Duodenal mucosa (tissue), 2 donors: ENCODE measurements at regions not wholly inside any gene's neighbourhood (a gene's known extent, or its start where the extent isn't known, plus 50 kb on each side); places are given as distances from the start of the nearest gene placed in this dataset.

Experiments used
- H3K27ac ChIP-seq: one replicate; pipeline ENCODE4 v1.7.0; 2013; ENCODE audit warnings: low read depth, low read length
- H3K27me3 ChIP-seq, 2 donors: one replicate each; pipeline ENCODE4 v1.7.0; 2013; ENCODE audit warnings: low read length in 2 of 2, control low read depth in 1 of 2; ENCODE audit not compliant: insufficient read depth in 2 of 2, control insufficient read depth in 1 of 2
- H3K36me3 ChIP-seq, 2 donors: one replicate each; pipeline ENCODE4 v1.7.0; 2013; ENCODE audit warnings: low read length in 2 of 2, control low read depth in 1 of 2; ENCODE audit not compliant: insufficient read depth in 2 of 2, control insufficient read depth in 1 of 2
- H3K4me1 ChIP-seq, 2 donors: one replicate each; pipeline ENCODE4 v1.7.0; 2013; ENCODE audit warnings: low read length in 2 of 2, control low read depth in 1 of 2; ENCODE audit not compliant: insufficient read depth in 2 of 2, control insufficient read depth in 1 of 2
- H3K4me3 ChIP-seq, 2 donors: one replicate each; pipeline ENCODE4 v1.7.0; 2013; ENCODE audit warnings: low read length in 2 of 2, low read depth in 1 of 2
- H3K9ac ChIP-seq, 2 donors: one replicate each; pipeline ENCODE4 v1.7.0; 2013; ENCODE audit warnings: low read length in 2 of 2, low read depth in 1 of 2
- H3K9me3 ChIP-seq, 2 donors: one replicate each; pipeline ENCODE4 v1.7.0; 2013; ENCODE audit warnings: low read length in 2 of 2, control low read depth in 1 of 2; ENCODE audit not compliant: control insufficient read depth in 1 of 2

GRCh38 chr1:193513032-193513431 lies 326.6 kb upstream of the B3GALT2 start:
- Histone ChIP-seq H3K27ac (no peak overlapping the region), H3K9ac (no peak overlapping the region), H3K9me3 (no peaks in the 10 kb centered on the region), H3K27me3 (no peaks in the 10 kb centered on the region), H3K36me3 (no peaks in the 10 kb centered on the region), H3K4me1 (no peaks in the 10 kb centered on the region), H3K4me3 (no peak overlapping the region)

GRCh38 chr1:193504920-193505319 lies 318.5 kb upstream of the B3GALT2 start:
- H3K9ac ChIP-seq: no peak overlapping the region
- H3K27me3 ChIP-seq: no peaks in the 10 kb centered on the region
- no peak overlapping the region for H3K27ac ChIP-seq
- H3K4me1 ChIP-seq: no peaks in the 10 kb centered on the region
- H3K9me3 ChIP-seq: no peaks in the 10 kb centered on the region
- no peak overlapping the region for H3K4me3 ChIP-seq
- no peaks in the 10 kb centered on the region for H3K36me3 ChIP-seq

GRCh38 chr1:193498088-193498655 lies 311.8 kb upstream of the B3GALT2 start:
- no peaks in the 10 kb centered on the region for H3K36me3 ChIP-seq
- H3K27me3 ChIP-seq: no peaks in the 10 kb centered on the region
- H3K4me1 ChIP-seq: no peaks in the 10 kb centered on the region
- H3K4me3 ChIP-seq: no peak overlapping the region
- H3K9me3 ChIP-seq: no peaks in the 10 kb centered on the region
- no peak overlapping the region for H3K27ac ChIP-seq
- H3K9ac ChIP-seq: no peak overlapping the region

- no peak overlapping the region for H3K27ac ChIP-seq
- H3K4me1 ChIP-seq: no peaks in the 10 kb centered on the region
These were observed 308.0 kb upstream of the B3GALT2 start for GRCh38 chr1:193494368-193494767.

GRCh38 chr1:193489191-193489590 lies 302.8 kb upstream of the B3GALT2 start:
- Histone ChIP-seq H3K4me1 (no peaks in the 10 kb centered on the region), H3K9me3 (no peaks in the 10 kb centered on the region), H3K27ac (no peak overlapping the region), H3K36me3 (no peaks in the 10 kb centered on the region), H3K4me3 (no peak overlapping the region), H3K27me3 (no peaks in the 10 kb centered on the region), H3K9ac (no peak overlapping the region)

More at GRCh38 chr1:193494368-193494767, 308.0 kb upstream of the B3GALT2 start:
- no peaks in the 10 kb centered on the region for H3K27me3 ChIP-seq
- H3K4me3 ChIP-seq: no peak overlapping the region
- H3K9me3 ChIP-seq: no peaks in the 10 kb centered on the region
- H3K9ac ChIP-seq: no peak overlapping the region
- H3K36me3 ChIP-seq: no peaks in the 10 kb centered on the region

GRCh38 chr1:193487722-193488121 lies 301.3 kb upstream of the B3GALT2 start:
- H3K36me3 ChIP-seq: no peaks in the 10 kb centered on the region
- H3K9ac ChIP-seq: no peak overlapping the region

GRCh38 chr1:193486671-193487229 lies 300.3 kb upstream of the B3GALT2 start:
- H3K27ac ChIP-seq: no peak overlapping the region
- H3K4me3 ChIP-seq: no peak overlapping the region
- H3K4me1 ChIP-seq: no peaks in the 10 kb centered on the region
- H3K9ac ChIP-seq: no peak overlapping the region
- no peaks in the 10 kb centered on the region for H3K27me3 ChIP-seq
- H3K9me3 ChIP-seq: no peaks in the 10 kb centered on the region
- no peaks in the 10 kb centered on the region for H3K36me3 ChIP-seq

More at GRCh38 chr1:193487722-193488121, 301.3 kb upstream of the B3GALT2 start:
- H3K4me1 ChIP-seq: no peaks in the 10 kb centered on the region
- no peak overlapping the region for H3K4me3 ChIP-seq
- H3K27me3 ChIP-seq: no peaks in the 10 kb centered on the region
- H3K27ac ChIP-seq: no peak overlapping the region
- no peaks in the 10 kb centered on the region for H3K9me3 ChIP-seq

- no peaks in the 10 kb centered on the region for H3K36me3 ChIP-seq
- H3K4me1 ChIP-seq: no peaks in the 10 kb centered on the region
- H3K9ac ChIP-seq: no peak overlapping the region
- no peaks in the 10 kb centered on the region for H3K9me3 ChIP-seq
- no peak overlapping the region for H3K27ac ChIP-seq
- no peak overlapping the region for H3K4me3 ChIP-seq
- H3K27me3 ChIP-seq: no peaks in the 10 kb centered on the region
These were observed 294.3 kb upstream of the B3GALT2 start for GRCh38 chr1:193480755-193481154.

- H3K36me3 ChIP-seq: no peaks in the 10 kb centered on the region
- no peak overlapping the region for H3K4me3 ChIP-seq
- H3K9me3 ChIP-seq: no peaks in the 10 kb centered on the region
- H3K27ac ChIP-seq: no peak overlapping the region
- H3K9ac ChIP-seq: no peak overlapping the region
- no peaks in the 10 kb centered on the region for H3K27me3 ChIP-seq
- no peaks in the 10 kb centered on the region for H3K4me1 ChIP-seq
These were observed 292.8 kb upstream of the B3GALT2 start for GRCh38 chr1:193479187-193479586.

- H3K4me1 ChIP-seq: peaks cover 0 to 7% of the 10 kb centered on the region in 2 donors
- H3K9me3 ChIP-seq: no peaks in the 10 kb centered on the region
- no peak overlapping the region for H3K4me3 ChIP-seq
- H3K27me3 ChIP-seq: no peaks in the 10 kb centered on the region
- no peaks in the 10 kb centered on the region for H3K36me3 ChIP-seq
- H3K27ac ChIP-seq: no peak overlapping the region
- H3K9ac ChIP-seq: no peak overlapping the region
These were observed 290.3 kb upstream of the B3GALT2 start for GRCh38 chr1:193476748-193477147.
